ENCODE measurements at regions not wholly inside any gene's neighbourhood (a gene's known extent, or its start where the extent isn't known, plus 50 kb on each side); places are given as distances from the start of the nearest gene placed in this dataset.
"Not testable (repeated sequence)": the region's sequence is repeated elsewhere in the genome, so short reads cannot be mapped to it uniquely, and the experiment has no call there.

GRCh38 chr2:182591774-182592173 lies 124.3 kb upstream of the DNAJC10 start:
- in situ Hi-C loops (cut with HindIII; ENCODE audit: low sequenced_read_pairs): no loop called here
- DNase-seq (ENCODE audit: low spot score): no peak

DNA sequence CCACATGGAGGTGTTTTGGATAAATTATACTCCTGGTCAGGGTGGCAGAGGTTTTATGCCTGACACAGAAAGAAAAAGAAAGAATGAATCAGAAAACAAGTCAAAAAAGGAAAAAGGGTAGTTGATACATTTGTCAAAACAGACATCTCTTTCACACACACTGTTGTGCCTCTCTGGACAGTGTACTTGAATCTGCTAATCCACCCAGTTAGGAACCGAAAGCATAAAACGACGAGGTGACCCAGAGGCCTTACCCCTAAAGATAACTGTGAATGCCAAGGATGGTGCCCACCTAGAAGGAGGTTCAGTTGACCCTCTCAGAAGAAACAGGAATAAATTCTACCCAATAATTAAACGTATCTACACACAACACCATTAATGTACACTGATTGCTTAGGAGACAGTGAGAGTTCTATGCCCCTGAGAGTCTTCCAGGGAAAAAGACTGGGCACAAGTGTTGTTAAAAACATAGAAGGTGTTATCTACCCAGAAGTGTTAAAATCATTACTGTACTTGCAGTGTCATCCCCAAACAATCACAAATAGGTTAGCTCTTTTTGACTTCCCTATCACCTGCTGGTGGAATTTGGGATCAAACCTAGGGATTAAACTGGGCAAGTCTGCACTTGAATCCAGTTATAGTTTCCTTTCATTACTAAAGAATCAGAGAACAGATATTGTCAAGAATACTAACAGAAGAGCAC lies 123.2 kb upstream of the DNAJC10 start:
- in situ Hi-C loops (cut with HindIII; ENCODE audit: low sequenced_read_pairs): no loop called here
- no peak for DNase-seq (ENCODE audit: low spot score)

DNA sequence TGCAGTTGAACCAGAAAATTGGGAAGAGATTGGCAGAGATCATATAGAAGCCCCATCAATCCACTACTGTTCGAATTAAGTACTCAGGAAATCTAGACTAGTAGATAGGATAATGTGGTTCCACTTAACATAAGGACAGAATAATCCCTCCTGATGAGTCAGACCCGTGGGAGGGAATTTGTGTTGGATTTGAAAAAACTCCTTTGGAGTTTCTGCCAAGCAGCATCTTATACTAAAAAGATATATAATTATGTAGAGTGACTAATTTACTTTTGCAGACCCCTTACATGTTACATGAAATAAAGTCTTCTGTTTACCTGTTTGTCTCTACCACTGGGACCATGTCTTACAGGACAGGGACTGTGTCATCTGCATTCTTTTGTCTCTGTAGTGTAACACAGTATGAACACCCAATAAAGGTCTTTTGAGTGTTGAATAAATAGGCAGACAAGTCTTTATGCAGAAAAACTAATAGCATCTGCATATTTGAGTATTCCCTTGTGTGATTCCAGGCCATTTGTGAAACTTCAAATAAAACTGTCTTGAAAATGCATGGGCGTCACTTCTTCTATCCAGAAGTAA lies 122.6 kb upstream of the DNAJC10 start:
- in situ Hi-C loops (cut with HindIII; ENCODE audit: low sequenced_read_pairs): no loop called here
- no peak for DNase-seq (ENCODE audit: low spot score)

- no peak for DNase-seq (ENCODE audit: low spot score)
- in situ Hi-C loops (cut with HindIII; ENCODE audit: low sequenced_read_pairs): no loop called here
Measured at GRCh38 chr2:182594286-182594685, 121.8 kb upstream of the DNAJC10 start.

- no peak for DNase-seq (ENCODE audit: low spot score)
- in situ Hi-C loops (cut with HindIII; ENCODE audit: low sequenced_read_pairs): no loop called here
Measured at GRCh38 chr2:182595650-182596049, 120.4 kb upstream of the DNAJC10 start.

GRCh38 chr2:182597570-182598295 lies 118.3 kb upstream of the DNAJC10 start:
- no peak for DNase-seq (ENCODE audit: low spot score)
- in situ Hi-C loops (cut with HindIII; ENCODE audit: low sequenced_read_pairs): no loop called here

- no peak for DNase-seq (ENCODE audit: low spot score)
- in situ Hi-C loops (cut with HindIII; ENCODE audit: low sequenced_read_pairs): no loop called here
Measured at GRCh38 chr2:182598626-182599025, 117.4 kb upstream of the DNAJC10 start.

GRCh38 chr2:182605166-182605565 lies 110.9 kb upstream of the DNAJC10 start:
- no peak for DNase-seq (ENCODE audit: low spot score)
- in situ Hi-C loops (cut with HindIII; ENCODE audit: low sequenced_read_pairs): no loop called here

DNA sequence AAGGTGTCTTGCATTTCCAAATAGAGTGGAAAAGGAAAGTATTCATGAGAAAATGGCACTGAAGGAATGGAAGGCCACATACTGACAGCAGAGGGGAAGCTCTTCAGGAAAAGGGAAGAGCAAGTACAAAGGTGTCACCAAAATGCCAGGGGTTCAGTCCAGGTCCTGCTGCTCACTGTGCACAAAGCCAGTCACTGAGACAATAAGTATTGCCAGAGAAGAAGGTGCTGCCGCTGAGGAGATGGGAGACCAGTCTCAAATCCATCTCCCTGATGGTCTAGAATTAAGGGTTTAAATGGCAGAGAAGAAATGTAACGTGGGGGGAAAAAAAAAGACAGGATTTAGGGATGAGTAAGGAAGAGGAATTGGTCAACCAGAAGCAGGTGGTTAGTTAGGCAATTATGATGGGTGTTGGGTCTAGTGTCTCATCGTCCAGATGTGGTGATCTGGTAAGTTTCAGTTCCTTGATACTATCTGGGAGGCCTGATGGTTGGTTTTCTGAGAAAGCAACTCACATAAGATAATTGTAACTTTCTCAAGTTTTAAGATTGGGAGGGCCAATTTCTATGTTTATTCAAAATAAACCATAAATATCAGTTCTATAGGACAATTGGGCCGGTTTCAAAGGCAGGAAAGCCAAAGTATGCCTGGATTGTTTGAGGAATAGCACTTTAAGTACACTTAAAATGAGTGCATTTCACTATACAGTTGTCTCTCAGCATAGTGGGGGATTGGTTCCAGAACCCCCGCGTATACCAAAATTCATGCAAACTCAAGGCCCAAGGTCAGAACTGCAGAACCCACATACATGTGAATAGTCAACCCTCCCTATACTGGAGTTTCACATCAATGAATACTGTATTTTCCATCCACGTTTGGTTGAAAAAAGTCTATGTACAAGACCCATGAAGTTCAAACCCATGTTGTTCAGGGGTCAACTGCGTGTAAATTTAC lies 109.1 kb upstream of the DNAJC10 start:
- no peak for DNase-seq (ENCODE audit: low spot score)
- in situ Hi-C loops (cut with HindIII; ENCODE audit: low sequenced_read_pairs): no loop called here

DNA sequence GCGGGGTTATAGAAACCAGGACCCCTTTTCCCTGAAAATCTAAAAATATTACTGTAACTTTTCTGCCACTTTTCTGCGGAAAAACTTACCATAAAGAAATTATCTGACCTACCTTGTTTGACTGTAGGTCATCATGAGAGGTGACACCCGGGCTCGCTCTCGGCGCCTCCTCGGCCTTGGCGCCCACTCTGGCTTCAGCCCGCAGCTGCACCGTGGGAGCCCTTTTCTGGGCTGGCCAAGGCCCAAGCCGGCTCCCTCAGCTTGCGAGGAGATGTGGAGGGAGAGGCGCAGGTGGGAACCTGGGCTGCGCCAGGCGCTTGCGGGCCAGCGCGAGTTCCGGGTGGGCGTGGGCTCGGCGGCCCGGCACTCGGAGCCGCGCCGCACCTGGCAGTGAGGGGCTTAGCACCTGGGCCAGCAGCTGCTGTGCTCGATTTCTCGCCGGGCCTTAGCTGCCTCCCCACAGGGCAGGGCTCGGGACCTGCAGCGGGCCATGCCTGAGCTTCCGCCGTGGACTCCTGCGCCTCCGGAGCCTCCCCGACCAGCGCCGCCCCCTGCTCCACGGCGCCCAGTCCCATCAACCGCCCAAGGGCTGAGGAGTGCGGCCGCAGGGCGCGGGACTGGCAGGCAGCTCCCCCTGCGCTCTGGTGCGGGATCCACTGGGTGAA lies 107.7 kb upstream of the DNAJC10 start:
- DNase-seq (ENCODE audit: low spot score): no peak
- in situ Hi-C loops (cut with HindIII; ENCODE audit: low sequenced_read_pairs): no loop called here

DNA sequence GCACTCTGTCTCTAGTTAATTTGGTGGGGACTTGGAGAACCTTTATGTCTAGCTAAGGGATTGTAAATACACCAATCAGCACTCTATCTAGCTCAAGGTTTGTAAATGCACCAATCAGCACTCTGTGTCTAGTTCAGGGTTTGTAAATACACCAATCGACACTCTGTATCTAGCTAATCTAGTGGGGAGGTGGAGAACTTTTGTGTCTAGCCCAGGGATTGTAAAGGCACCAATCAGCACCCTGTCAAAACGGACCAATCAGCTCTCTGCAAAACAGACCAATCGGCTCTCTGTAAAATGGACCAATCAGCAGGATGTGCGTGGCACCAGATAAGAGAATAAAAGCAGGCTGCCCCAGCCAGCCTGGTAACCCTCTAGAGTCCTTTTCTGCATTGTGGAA lies 107.1 kb upstream of the DNAJC10 start:
- in situ Hi-C loops (cut with HindIII; ENCODE audit: low sequenced_read_pairs); DNase-seq (ENCODE audit: low spot score): not testable (repeated sequence)

GRCh38 chr2:182610231-182610630 lies 105.8 kb upstream of the DNAJC10 start:
- no peak for DNase-seq (ENCODE audit: low spot score)
- in situ Hi-C loops (cut with HindIII; ENCODE audit: low sequenced_read_pairs): no loop called here

DNA sequence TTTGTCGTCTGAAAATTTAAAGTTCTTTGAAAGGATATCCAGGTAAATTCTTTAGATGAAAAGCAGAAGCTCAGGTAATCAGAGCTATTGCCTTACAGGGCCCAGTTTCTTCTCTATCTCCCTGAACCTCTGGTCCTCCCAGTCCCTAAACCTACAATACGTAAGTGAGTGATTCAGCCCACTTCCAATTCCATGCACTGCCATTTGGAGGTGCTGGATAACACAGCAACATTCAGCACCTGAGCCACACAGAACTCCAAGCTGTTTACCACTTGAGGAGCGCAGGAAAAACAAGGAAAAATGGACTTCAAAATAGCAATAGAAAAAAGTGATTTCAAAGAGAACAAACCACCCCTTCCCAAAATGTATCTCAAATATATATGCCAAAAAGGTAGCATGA lies 105.0 kb upstream of the DNAJC10 start:
- in situ Hi-C loops (cut with HindIII; ENCODE audit: low sequenced_read_pairs): no loop called here

DNA sequence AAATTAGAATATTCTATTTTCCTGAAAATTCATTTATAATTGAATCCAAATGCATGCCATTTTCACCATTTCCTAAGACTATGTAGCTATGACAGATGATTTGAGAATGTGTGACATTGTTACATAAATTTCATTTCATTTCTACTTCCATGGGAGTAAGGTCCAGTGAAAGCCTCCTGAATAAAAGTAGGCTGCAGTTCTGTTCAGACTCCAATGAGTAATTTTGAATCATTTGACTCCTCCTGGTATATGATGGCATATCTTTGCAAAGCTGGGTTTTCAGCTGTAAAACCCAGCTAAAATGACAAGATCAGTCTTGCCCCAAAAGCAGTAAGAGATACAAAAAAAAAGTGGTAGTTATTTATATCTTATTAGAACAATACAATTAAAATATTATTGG lies 101.0 kb upstream of the DNAJC10 start:
- DNase-seq (ENCODE audit: low spot score): no peak
- in situ Hi-C loops (cut with HindIII; ENCODE audit: low sequenced_read_pairs): no loop called here

More for the DNA sequence above, 105.0 kb upstream of the DNAJC10 start:
- no peak for DNase-seq (ENCODE audit: low spot score)

DNA sequence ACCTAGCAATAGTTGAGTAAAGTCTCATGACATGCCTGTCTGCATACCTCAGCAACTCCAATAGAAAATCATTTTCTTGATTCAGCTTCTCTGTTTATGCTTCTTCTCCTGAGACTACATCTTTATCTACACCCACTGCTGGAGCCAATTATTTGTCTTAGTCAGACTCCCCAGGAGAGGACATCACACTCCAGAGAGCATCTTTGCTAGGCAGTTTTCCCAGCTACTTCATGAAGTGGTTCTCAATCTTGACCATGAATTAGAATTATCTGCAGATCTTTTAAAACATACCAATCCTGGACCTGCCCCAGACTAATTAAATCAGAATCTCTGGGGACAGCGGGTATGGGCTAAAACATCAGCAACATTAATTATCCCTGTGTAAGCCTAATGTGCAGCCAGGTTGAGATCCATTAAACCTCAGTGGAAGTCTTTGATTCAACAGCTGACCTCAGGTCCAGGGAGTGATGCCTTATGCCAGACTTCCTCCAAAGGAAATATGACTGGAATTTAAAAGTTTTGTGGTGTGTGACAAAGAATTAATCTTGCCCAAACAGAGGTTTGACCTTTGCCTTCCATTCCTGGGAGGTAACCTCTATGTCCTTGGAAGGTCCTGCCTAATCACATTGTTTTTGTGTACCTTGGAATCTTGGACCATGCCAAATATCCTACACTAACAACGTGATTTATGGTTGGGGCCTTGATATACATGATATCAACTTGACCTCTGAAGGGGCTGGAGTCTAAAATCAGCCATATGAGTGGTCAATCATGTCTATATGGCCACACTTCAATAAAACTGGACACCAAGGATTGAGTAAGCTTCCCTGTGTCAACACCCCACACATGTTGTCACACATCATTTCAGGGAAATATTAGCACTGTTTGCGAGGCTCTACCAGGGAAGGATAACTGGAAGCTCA lies 99.3 kb upstream of the DNAJC10 start:
- DNase-seq (ENCODE audit: low spot score): no peak
- in situ Hi-C loops (cut with HindIII; ENCODE audit: low sequenced_read_pairs): no loop called here

- in situ Hi-C loops (cut with HindIII; ENCODE audit: low sequenced_read_pairs): no loop called here
- no peak for DNase-seq (ENCODE audit: low spot score)
Measured at GRCh38 chr2:182618672-182619079, 97.4 kb upstream of the DNAJC10 start.

GRCh38 chr2:182619276-182619675 lies 96.8 kb upstream of the DNAJC10 start:
- in situ Hi-C loops (cut with HindIII; ENCODE audit: low sequenced_read_pairs): no loop called here
- peak; percentile 9 for DNase-seq (ENCODE audit: low spot score)

- in situ Hi-C loops (cut with HindIII; ENCODE audit: low sequenced_read_pairs): no loop called here
- DNase-seq (ENCODE audit: low spot score): peak; percentile 15
Measured at GRCh38 chr2:182621191-182621590, 94.9 kb upstream of the DNAJC10 start.
